ENCODE measurements at regions not wholly inside any gene's neighbourhood (a gene's known extent, or its start where the extent isn't known, plus 50 kb on each side); places are given as distances from the start of the nearest gene placed in this dataset.

DNA sequence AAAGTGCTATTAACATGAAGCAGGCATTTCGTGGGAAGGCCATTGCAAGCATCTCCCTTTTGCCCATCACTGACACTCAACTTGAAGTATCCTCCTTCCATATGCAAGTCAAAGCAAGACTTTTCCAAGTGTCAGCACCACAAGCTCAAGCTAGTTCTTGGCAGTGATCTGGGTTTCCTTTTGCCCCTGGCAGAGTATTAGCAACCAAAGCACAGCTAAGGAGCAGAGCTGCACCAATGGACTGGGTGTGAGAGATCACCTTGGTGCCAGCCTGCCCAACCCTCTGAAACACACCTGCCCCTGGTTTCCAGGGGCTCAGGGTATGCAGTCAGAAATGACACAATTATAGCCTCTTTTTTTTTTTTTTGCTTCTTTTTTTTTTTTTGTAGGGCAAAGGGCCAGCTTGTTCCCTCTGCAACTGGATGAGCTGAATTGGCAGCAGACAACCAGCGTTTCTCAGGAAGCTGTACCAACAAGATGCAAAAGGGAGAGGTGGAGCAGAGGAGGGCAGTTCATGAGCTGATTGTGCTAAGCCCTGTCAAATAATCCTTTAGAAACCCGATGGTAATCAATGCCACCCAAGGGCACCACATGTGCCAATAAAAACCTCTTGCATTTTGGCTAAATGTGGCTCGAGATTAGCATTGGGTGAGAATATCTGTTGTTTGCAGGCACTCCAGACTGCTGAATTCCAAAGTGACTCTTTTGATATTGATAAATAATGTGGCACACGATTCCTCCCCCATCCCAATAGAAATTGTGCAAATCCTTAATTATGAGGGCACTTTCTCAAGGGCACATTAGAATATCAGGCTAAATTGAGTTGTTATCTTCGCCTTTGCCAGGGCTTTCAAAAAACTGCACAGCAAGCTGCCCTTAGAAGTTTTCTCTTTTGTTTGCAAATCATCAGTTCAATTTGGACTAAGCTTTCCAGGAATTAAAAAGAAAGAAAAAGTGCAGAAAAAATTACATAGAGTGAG, 192.4 kb downstream of the GAS1 start:
- peaks cover 6% of the 10 kb centered on the region for H3K27me3 Mint-ChIP-seq (ENCODE audit: low read depth)
- peaks cover under 1% of the 10 kb centered on the region for H3K9me3 Mint-ChIP-seq
- no peak overlapping the region for H3K27ac Mint-ChIP-seq
- H3K4me1 Mint-ChIP-seq = peaks cover 27% of the 10 kb centered on the region
- no peaks in the 10 kb centered on the region for H3K36me3 Mint-ChIP-seq (ENCODE audit: low read depth)
- no peak overlapping the region for H3K4me3 Mint-ChIP-seq
- TF ChIP-seq, protein P1, sequence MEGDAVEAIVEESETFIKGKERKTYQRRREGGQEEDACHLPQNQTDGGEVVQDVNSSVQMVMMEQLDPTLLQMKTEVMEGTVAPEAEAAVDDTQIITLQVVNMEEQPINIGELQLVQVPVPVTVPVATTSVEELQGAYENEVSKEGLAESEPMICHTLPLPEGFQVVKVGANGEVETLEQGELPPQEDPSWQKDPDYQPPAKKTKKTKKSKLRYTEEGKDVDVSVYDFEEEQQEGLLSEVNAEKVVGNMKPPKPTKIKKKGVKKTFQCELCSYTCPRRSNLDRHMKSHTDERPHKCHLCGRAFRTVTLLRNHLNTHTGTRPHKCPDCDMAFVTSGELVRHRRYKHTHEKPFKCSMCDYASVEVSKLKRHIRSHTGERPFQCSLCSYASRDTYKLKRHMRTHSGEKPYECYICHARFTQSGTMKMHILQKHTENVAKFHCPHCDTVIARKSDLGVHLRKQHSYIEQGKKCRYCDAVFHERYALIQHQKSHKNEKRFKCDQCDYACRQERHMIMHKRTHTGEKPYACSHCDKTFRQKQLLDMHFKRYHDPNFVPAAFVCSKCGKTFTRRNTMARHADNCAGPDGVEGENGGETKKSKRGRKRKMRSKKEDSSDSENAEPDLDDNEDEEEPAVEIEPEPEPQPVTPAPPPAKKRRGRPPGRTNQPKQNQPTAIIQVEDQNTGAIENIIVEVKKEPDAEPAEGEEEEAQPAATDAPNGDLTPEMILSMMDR (IDR thresholded peaks at IDR 0.05; ENCODE audit: unreplicated experiment in 3 of 3) = no peak

DNA sequence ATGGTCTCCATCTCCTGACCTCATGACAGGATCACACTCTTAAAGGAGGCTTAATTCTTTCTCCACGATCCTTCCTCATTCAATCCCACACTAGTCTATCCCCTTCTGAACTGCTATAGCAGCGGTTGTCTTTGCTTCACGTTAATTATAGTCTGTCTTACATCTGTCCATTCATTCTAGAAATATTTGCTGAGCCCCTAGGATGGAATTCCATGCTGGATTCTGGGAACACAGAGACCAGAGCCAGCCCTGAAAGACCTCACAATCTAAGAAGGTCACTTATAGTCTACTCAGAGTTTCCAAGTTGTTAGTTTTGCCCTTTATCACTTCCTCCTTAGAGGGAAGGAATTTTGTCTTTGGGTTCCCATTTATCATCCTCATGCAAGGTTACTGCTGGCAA, 193.5 kb downstream of the GAS1 start:
- Mint-ChIP-seq H3K27me3 (ENCODE audit: low read depth) (peaks cover 6% of the 10 kb centered on the region), H3K27ac (peak overlapping the region in 1 of 3 experiments; percentile 13), H3K4me3 (no peak overlapping the region), H3K9me3 (no peaks in the 10 kb centered on the region), H3K4me1 (peaks cover 37% of the 10 kb centered on the region), H3K36me3 (ENCODE audit: low read depth) (no peaks in the 10 kb centered on the region)
- TF ChIP-seq, protein P1 (IDR thresholded peaks at IDR 0.05; ENCODE audit: unreplicated experiment in 3 of 3) = no peak

DNA sequence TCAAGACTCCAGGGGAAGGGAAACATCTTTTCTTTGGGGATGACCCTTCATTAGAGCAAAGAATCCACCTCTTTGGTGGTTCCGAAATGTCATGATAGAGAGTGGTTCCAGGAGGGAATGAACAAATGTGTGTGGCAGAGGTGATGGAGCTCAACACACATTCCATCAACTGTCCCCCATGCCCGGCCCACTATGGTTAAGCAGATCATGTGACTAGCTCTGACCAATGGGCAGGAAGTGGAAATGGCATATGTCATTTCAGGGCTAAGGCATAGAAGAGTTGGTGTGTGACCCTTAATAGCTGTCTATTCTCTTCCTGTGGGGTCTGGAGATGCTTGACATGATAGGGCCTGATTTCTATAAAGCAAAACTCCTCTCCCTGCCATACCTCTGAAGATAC, 194.6 kb downstream of the GAS1 start:
- Mint-ChIP-seq H3K27ac (no peak overlapping the region), H3K36me3 (ENCODE audit: low read depth) (no peaks in the 10 kb centered on the region), H3K27me3 (ENCODE audit: low read depth) (peaks cover 6% of the 10 kb centered on the region), H3K4me1 (peaks cover 48% of the 10 kb centered on the region), H3K4me3 (no peak overlapping the region), H3K9me3 (no peaks in the 10 kb centered on the region)
- TF ChIP-seq, protein P1 (IDR thresholded peaks at IDR 0.05; ENCODE audit: unreplicated experiment in 3 of 3) = no peak

DNA sequence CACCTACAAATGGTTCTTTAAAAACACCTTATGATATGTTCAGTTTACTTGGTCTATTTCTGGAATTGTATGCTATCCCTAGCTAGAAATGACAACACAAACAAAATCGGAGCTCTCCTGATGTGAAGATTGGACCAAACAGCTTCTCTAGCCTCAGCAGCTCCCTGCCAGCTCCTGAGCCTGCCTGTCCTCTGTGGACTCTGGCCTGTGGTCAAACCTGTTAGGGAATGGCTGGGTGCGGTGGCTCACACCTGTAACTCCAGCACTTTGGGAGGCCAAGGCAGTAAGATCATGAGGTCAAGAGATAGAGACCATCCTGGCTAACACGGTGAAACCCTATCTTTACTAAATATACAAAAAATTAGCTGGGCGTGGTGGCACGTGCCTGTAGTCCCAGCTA, 195.3 kb downstream of the GAS1 start:
- Mint-ChIP-seq H3K4me3 (no peak overlapping the region), H3K9me3 (no peaks in the 10 kb centered on the region), H3K36me3 (ENCODE audit: low read depth) (no peaks in the 10 kb centered on the region), H3K27ac (peak overlapping the region in 1 of 3 experiments; percentile 89), H3K4me1 (peaks cover 53% of the 10 kb centered on the region), H3K27me3 (ENCODE audit: low read depth) (no peaks in the 10 kb centered on the region)
- TF ChIP-seq, protein P1 (IDR thresholded peaks at IDR 0.05; ENCODE audit: unreplicated experiment in 3 of 3) = no peak

DNA sequence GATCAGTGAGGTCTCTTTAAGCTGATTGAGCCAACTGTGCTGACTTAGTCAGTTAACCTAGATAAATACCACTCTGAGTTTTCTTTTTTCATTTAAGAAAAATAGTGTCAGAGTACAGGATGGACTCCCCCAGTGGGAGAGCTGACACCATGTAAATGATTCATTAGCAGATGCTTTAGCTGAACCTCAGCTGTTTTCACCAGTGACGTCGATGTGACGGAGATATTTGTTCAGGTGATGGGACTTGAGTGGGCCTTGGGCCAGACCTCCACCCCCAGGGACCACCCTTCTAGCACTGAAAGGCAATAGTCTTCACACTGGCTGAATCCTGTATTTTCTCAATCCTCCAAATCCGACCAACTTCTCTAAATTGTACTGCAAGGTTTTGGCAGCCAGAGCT, 196.1 kb downstream of the GAS1 start:
- Mint-ChIP-seq H3K36me3 (ENCODE audit: low read depth) (no peaks in the 10 kb centered on the region), H3K4me3 (no peak overlapping the region), H3K27me3 (ENCODE audit: low read depth) (no peaks in the 10 kb centered on the region), H3K27ac (peak overlapping the region; percentile 80 to 89 (median 88)), H3K9me3 (no peaks in the 10 kb centered on the region), H3K4me1 (peaks cover 53% of the 10 kb centered on the region)
- TF ChIP-seq, protein P1 (IDR thresholded peaks at IDR 0.05; ENCODE audit: unreplicated experiment in 3 of 3) = no peak

DNA sequence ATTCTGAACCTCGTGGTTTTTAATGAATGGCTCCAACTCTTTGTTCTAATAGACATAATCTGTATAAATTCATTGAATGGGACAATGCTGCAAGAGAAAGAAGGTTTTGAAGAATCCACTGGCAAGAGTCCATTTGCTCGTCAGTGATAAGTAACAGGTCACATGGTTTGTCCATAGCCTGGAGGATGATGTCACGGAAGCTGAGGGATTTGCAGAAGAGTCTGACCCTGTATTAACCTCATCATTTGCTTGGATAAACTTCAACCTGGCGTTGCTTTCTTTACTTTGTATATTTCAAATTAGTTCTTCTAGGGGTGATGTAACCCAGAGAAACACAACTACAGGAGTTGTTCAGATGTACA, 197.4 kb downstream of the GAS1 start:
- TF ChIP-seq, protein P1 (IDR thresholded peaks at IDR 0.05; ENCODE audit: unreplicated experiment in 3 of 3) = no peak
- Mint-ChIP-seq H3K27me3 (ENCODE audit: low read depth) (no peaks in the 10 kb centered on the region), H3K36me3 (ENCODE audit: low read depth) (no peaks in the 10 kb centered on the region), H3K4me3 (no peak overlapping the region), H3K9me3 (no peaks in the 10 kb centered on the region), H3K27ac (peak overlapping the region; percentile 80 to 89 (median 88)), H3K4me1 (peaks cover 50% of the 10 kb centered on the region)

All from nephron (organoid).